HFF-Myc (cell line): ENCODE measurements at regions not wholly inside any gene's neighbourhood (a gene's known extent, or its start where the extent isn't known, plus 50 kb on each side); places are given as distances from the start of the nearest gene placed in this dataset.

Source experiments
- DNase-seq: peaks from one replicate; pipeline ENCODE4 v3.0.0-alpha.2; 2011; ENCODE audit warnings: low read depth; ENCODE audit errors: extremely low read depth
- H3K4me3 ChIP-seq: replicated peaks from 2 replicates; pipeline ENCODE4 v1.5.1; 2011; ENCODE audit warnings: low read depth, mild to moderate bottlenecking, control low read depth, low read length
- TF ChIP-seq, protein P1 (sequence below): IDR thresholded peaks from 2 replicates; pipeline ENCODE4 v1.5.1; 2012; ENCODE audit warnings: mild to moderate bottlenecking, low read depth, low read length, control low read depth; ENCODE audit errors: missing control alignments

DNA sequence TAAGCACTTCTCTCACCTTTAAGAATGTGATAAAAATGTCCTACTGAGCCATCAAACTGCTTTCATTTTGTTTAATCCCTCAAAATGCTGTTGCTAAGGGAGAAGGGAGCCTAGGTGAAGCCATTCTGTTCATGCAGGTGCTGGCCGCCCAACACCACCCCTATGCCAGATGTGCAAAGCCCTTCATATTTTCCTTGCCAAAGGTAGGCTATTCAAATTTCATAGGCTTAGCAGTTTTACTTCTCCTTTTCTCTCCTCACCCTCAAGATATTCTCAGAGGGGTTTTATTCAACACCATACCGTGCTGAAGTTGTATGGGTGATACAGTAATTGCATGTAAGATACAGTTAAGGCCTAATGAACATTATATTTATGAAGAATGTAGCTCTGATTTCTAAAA is 461.7 kb downstream of the GXYLT1 start:
- no peak overlapping the region for H3K4me3 ChIP-seq
- DNase-seq: no peak
- TF ChIP-seq, protein P1, sequence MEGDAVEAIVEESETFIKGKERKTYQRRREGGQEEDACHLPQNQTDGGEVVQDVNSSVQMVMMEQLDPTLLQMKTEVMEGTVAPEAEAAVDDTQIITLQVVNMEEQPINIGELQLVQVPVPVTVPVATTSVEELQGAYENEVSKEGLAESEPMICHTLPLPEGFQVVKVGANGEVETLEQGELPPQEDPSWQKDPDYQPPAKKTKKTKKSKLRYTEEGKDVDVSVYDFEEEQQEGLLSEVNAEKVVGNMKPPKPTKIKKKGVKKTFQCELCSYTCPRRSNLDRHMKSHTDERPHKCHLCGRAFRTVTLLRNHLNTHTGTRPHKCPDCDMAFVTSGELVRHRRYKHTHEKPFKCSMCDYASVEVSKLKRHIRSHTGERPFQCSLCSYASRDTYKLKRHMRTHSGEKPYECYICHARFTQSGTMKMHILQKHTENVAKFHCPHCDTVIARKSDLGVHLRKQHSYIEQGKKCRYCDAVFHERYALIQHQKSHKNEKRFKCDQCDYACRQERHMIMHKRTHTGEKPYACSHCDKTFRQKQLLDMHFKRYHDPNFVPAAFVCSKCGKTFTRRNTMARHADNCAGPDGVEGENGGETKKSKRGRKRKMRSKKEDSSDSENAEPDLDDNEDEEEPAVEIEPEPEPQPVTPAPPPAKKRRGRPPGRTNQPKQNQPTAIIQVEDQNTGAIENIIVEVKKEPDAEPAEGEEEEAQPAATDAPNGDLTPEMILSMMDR: no peak

DNA sequence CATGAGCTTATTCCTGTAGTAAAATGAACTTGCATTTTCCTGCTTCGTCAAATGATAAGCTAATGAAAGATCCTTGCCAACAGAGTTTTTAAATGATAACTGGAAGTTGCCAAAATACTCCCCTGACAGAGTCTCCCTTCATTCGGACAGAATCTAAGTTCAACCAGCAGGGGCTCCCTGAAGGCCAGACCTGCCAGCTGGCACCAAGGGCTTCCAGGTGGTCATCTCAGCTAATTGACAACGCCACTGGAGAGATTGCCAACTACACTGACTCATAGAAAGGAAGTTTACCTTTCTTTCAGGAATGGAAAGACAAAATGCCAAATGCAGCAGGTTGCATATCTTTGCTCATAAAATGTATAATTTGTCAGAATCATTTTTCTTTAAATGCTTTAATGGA is 462.8 kb downstream of the GXYLT1 start:
- no peak for DNase-seq
- no peak overlapping the region for H3K4me3 ChIP-seq
- TF ChIP-seq, protein P1: no peak

DNA sequence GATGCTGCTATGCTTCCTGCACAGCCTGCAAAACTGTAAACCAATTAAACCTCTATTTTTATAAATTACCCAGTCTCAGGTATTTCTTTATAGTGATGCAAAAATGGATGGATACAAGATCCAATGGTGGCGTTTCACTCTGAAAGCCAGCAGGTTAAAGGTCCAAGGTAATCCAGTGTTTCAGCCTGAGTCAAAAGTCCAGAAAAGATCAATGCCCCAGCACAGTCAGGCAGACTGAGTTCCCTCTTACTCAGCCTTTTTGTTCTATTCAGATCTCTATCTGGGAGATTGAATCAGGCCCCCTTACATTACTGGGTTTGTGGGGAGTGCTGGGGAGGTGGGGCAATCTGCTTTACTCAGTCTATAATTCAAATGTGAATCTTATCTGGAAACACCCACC is 464.5 kb downstream of the GXYLT1 start:
- no peak overlapping the region for H3K4me3 ChIP-seq
- DNase-seq: no peak
- TF ChIP-seq, protein P1: no peak

DNA sequence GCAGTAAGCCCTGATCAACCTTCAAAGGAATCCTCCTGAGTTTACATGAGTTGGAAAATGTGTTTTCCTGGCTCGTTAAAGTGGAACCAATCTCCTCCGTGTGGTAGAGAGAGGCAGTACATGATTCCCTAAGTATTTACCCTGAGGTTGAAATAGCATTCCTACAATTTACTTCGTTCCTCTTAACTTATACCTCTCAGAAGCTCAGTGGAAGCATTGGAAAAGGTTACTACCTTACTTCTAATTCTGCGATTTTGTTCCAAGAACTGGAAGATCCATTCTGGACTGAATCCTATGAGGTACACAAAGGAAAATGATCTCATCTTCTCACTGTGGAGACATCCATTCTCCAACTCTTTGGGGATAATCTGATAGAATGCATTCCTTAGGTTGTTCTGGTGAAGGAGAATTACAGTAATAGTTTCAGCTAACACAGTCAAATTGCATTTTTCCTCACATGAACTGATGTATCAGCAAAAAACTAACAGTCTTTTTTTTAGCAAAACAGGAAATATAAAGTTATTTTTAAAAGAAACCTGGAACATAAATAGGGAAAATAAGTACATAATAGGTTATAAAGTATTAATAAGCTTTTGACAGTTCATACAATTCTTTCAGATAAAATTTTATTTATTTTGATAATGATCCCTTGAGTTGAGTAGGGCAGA is 475.6 kb downstream of the PDZRN4 start:
- DNase-seq: no peak
- TF ChIP-seq, protein P1: peak; percentile 24
- H3K4me3 ChIP-seq: no peak overlapping the region

DNA sequence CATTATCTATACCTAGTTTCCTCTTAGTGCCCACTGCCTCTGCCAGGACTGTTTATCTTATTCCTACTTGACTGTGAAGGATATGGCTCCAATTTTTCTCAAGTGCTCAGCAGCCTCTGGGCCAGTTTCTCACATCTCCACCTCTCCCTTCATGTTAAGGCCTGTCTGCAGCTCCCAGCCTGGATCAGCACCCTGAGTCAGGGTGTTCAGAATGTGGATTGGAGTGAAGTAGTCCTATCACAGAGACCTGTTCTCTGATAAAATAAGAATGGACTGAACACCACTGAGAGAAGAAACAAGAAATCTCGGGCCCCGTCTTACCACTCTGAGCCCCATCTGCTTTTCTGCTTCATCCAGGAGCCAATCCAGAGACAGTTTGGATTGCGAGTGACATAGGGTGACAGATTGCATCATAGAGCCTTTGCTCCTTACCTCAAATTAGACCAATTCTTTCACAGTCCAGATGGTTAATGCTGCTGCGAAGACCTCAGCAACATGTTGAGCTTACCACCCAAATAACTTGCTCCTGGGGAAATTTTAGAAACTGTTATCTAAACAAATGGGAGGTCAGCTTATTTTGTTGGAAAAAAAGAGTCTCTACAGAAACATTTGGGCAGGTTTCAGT is 473.1 kb downstream of the PDZRN4 start:
- DNase-seq: no peak
- TF ChIP-seq, protein P1: no peak
- no peak overlapping the region for H3K4me3 ChIP-seq

DNA sequence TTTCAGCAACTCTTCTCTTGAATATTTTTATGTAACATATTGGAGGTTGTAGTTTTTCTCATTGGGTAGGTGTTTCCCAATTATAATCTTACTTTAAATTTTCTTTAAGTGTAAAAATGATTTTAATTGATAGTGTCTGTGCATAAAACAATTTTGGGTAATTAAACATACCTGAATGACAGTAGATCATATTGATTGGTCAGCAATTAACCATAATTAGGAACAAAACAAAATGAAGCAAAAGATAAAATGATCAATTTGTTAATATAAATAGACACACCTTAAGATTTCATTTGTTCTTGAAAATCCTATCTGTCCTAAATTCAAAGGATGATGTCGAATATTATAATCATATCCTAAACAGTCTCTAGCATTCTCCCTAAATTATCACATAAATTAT is 468.3 kb downstream of the PDZRN4 start:
- DNase-seq: no peak
- no peak overlapping the region for H3K4me3 ChIP-seq
- TF ChIP-seq, protein P1: no peak
